Stimulated activated CD8-positive, alpha-beta memory T cell treated with anti-CD3 and anti-CD28 coated beads, Interleukin-7, amount 100 ng/mL, for 24 hours (primary cell): ENCODE measurements at regions not wholly inside any gene's neighbourhood (a gene's known extent, or its start where the extent isn't known, plus 50 kb on each side); places are given as distances from the start of the nearest gene placed in this dataset.
"Not testable (repeated sequence)": the region's sequence is repeated elsewhere in the genome, so short reads cannot be mapped to it uniquely, and the experiment has no call there.

Source experiments
- DNase-seq: peaks from one replicate; pipeline ENCODE4 v3.0.0-alpha.2; 2020; ENCODE audit warnings: low read depth

- no peak for DNase-seq
Observed at GRCh38 chr22:47628477-47629272, 866.2 kb downstream of the TBC1D22A start.

DNA sequence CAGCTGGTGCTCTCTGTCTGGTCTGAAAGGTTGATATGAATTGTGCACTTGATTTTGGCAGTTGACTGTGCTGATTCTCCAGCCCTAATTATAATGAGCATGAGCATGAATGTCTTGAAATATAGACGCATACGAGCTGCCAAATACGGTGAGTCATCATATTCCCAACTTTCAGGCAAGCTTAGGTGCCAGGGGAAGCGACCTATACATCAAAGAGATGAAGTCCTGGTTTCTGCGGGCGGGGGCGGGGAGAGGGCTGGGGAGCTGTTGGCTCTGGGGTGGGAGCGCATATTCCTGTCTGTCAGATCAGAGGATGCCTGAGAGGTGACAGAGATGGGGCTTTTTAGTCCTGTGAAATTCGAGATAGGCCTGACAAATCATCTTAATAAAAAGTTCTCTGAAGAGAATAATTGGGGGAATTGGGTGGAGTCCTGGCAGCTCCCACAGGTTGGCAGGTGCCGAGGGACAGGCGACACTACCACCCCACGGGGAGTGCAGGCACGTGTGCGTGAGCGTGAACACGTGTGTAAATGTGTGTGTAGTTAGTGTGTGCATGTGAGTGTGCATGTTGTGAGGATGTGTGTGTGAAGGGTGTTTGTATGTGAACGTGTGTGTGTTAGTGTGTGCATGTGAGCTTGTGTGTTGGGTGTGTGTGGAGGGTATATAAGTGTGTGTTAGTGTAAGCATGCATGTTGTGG lies 865.3 kb downstream of the TBC1D22A start:
- no peak for DNase-seq

GRCh38 chr22:47626428-47627390 lies 864.3 kb downstream of the TBC1D22A start:
- no peak for DNase-seq

- DNase-seq, result no peak
Observed at GRCh38 chr22:47625531-47626427, 863.3 kb downstream of the TBC1D22A start.

DNA sequence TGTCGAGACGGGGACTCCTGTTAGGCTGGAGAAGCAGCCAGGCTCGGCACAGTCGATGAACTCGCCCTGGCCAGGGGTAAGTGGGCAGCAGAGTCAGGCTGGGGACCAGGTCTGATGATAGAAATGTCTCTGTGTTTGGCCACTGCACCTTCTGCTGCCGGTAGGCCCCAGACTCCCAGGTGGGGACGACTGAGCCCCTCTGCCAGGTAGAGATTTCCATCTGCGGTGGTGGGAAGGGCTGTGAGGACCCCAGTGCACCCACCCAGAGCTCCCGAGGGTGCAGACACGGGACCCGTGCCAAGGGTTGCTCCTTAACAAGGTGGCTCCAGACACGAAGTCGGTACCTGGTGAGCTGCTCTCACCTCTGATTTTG lies 862.5 kb downstream of the TBC1D22A start:
- DNase-seq, result no peak

DNA sequence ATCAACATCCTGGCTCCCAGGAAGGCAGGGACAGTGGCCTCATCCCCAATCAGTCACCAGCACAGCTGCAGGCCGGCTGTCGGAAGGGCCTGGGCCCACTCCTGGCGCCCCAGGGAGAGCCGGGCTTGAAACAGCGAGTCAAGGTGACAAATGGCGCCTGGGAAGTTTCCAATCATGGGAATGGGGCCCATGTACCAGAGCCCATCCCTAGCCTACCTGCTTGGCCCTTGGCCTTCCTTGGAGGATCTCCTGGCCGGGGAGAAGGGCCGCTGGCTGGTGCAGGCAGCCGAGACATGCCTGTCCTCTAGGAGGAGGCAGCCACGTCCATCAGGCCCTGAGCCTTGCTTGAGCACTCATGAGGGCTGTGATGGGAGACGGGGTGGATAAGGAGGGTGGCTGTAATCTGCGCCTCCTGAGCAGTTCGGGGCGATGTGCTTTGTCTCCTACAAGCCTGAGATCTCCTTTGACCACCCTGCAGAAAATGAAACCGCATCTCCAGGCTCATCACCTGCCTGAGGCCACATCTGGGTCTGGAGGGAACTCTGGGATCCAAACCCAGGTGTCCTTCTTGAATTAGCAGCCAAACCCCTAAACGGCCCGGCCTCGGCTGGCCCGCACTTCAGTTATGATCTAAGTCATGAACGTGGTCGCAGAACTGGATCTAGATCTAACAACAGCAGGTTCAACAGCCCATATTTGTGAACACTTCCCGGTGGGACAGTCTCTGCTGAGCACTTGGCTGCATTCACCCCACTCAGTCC lies 862.0 kb downstream of the TBC1D22A start:
- DNase-seq, result no peak

DNA sequence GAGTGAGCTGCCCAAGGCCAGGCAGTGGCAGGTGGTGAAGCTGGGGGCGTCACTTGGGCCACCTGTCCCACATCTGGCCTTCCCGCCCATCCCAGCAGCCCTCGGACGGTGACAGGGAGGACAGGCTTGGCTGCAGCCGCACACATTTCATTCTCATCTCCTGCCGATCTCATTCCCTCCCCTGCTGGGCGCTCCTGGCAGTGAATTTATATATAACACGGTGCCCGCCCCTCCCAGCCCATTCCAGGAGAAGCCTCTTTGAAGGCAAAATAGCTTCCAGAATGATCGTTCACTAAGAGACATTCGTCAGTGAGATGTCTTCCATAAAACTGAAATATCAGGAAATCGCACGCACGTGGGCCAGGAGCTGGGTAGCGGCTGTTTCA lies 861.3 kb downstream of the TBC1D22A start:
- DNase-seq, result no peak

DNA sequence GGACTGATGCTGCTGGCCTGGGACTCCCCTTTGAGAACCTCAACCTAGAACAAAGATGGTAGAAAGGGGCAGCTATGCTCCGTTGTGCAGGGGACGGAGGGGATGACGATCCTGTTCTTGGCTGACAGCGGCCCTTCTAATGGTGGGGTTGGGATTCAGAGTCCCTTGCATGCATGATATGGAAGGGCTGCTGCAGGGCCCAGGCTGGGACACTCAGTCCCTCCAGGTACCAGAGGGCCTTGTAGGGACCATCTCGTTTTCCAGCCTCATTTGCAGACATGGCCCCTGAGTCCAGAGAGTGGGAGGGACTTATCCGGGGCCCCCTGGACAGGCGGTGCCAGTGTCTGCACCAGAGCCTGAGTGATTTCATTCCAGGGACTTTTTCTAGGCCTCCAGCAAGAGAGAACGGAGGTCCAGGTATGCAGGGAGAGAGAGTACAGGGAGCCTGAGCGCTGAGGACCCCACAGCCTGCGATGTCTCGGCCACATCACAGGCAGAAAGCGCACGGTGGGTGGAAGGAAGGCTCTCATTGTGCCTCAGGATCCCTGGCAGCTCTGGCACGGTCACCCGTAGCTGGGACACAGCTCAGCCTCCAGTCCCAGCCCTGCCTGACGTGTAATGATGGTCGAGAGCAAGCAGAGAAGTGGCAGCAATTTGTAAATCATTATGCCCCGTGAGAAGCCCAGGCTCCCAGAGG lies 860.8 kb downstream of the TBC1D22A start:
- DNase-seq, result no peak

DNA sequence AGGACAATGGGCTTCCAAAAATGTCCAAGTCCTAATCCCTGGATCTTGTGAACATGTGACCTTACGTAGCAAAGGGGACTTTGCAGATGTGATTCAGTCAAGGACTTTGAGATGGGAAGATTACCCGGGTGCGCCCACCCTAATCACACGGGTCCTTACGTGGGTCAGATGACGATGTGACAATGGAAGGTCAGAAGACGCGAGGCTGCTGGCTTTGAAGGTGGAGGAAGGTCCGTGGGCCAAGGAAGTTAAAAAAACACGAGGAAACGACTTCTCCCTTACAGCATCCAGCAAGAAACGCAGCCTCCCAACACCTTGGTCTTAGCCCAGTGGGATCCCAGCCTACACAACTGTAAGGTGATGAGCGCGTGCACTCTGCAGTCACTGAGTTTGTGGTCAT lies 860.1 kb downstream of the TBC1D22A start:
- DNase-seq, result no peak

DNA sequence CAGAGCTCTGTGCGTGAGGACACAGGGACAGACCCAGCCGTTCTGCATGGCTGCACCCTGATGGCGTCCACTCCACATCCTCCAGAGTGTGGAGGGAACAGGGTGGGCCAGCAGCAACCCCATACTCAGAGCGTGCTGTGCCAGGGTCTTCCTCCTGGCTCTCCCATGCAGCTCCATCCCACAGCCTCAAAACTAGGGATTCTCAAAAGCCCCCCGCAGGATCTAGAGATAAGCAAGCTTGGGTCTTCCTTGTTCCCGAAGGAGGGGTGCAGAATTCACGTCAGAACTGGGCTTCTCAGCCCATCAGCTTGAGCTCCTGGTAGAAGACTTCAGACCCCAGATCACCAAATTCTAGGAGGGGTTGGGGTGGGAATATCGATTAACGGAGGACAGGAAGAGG lies 858.8 kb downstream of the TBC1D22A start:
- no peak for DNase-seq

DNA sequence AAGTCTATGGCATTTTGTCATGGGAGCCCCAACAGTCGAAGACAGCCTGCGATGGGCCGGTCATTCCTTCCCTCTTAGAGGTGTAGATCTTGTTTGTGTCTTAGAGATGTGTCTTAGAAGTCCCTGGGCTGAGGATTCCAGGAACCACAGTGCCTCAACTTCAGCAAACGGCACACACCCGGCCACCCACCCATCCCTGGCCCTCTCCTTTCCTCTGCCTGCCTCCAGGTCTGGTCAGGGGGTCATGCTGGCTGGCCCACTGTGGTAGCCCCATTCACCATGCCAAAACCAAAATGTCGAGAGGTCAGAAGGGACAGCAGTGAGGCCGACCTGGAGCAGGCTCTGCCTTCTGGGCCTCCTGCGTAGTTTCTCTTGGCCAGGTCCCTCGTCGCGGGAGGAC lies 857.9 kb downstream of the TBC1D22A start:
- DNase-seq, result no peak

GRCh38 chr22:47619631-47620030 lies 857.2 kb downstream of the TBC1D22A start:
- no peak for DNase-seq

DNA sequence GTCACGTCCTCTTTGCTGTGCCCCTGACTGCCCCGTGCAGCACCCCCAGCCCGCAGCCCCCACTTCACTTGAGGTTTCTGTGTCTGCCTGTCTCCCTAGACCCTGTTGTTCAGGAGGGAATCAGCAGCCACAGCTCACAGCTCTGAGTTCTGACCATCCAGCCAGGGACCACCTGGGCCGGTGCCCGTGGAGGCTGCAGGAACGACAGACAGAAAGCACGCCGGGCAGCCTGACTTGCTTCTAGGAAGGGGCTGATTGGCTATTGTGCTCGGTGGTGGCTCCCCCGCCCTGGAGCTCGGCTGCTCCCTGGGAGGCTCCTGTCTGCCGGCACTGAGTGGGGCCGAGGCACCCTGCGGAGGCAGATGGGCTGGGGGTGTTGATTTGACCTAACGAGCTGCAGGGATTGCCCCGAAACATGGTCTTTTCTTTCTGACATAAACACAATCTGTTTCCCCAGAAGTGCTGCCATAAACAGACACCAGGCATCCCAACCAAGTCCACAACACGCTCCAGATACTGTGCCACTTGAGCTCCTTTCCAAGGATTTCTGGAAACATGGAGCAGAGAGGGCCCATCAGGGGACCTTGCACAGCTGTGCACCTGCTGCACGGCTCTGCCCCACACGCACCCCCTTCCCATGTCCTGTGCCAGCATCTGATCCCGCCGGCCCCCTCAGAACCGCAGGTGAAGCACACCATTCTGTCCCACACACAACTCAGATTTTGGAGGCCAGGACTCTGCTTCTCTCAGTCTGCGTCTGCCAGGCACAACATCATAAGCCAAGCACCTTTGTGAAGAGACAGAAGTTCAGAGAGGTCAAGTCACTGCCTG lies 855.9 kb downstream of the TBC1D22A start:
- DNase-seq, result no peak

GRCh38 chr22:47617186-47617585 lies 854.7 kb downstream of the TBC1D22A start:
- no peak for DNase-seq

DNA sequence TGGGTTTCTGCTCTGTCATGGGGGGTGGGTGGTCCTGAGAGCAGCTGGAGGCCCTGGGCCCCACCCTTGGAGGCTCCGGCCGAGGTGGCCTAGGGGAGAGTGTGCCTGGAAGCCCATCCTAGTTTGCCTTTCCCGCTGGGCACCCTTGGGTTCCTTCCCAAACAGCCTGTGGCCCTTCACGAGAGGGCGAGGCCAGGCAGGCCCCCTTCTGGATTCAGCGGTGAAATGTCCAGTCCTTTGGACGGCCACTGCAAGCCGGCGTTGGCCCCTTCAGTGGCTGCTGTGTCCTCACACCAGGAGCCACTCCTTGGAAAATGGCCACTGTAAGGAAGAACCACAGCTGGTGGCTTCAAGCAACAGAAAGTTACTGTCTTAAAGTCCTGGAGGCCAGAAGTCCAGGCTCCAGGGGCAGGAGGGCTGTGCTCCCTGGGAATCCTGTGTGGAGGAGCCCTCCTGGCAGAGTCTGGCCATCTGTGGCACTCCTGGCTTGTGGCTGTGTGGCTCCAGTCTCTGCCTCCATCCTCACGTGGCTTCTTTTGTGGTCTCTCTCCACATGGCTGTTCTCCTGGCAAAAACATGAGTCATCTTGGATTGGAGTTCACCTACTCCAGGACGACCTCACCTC lies 854.1 kb downstream of the TBC1D22A start:
- DNase-seq, result no peak

DNA sequence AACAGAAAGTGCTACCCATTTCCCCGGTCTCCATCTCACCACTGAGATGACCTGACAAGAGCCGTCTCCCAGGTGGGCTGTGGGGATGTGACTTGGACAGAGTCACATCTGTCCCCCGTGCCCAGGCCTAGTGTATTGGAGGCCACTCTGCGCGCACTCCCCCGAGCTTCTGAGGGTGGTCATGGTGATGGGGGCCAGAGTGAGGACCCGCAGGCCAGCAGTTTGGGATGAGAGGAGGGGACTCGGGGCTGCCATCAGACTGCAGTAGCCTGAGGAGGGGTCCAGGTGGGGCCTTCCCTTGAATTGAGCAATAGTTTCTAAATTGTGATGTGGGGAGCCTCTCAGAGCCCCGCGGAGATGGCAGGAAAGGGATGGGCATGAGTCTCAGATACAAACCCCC lies 852.6 kb downstream of the TBC1D22A start:
- no peak for DNase-seq

DNA sequence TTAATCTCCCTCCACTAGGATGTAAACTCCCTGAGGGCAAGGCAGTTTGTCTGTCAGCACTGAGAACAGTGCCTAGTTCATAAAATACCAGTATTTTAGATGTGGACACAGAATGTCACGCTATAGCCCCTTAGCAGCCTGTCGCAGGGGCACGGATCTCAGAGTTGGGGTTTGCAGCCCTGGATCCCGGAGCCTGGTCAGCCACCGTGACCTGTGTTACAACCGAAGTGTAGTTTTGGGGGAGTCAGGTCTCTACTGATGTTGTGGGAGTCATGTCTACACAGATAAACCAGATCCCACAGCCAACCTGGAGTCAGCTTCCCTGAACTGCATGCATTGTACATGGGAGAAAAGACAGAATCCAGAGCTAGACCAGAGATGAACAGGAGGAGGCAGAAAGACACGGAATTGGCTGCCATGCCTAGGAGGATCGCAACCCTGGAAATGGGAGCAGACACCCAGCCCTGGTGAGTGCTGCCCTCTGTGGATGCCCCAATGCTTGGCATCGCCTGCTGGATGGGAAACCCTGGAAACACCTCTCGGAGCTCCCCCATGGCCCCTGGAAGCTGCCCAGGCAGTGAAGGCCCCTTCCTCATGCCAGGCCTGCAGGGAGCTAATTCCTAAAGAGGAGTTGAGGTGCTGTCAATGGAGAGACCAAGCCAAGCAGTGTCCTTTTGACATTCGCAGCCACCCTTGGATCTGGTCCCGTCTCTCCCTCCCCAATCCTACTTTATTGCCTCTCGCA lies 851.3 kb downstream of the TBC1D22A start:
- DNase-seq, result no peak

DNA sequence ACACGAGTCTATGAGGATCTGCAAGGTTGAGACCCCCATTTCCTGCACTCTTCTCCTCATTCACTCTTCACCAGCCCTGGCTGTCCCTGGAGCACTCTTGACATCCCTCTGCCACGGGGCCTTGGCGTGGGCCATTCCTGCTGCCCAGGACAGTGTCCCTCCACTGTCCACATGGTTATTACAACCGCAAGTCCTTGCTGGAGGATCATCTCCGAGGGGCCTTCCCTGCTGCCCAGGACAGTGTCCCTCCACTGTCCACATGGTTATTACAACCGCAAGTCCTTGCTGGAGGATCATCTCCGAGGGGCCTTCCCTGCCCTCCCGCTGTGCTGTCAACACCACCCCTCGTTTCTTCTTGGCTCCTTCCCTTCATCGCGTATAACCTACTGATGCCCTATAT lies 850.7 kb downstream of the TBC1D22A start:
- not testable (repeated sequence) for DNase-seq
